K562 (cell line): ENCODE measurements at regions not wholly inside any gene's neighbourhood (a gene's known extent, or its start where the extent isn't known, plus 50 kb on each side); places are given as distances from the start of the nearest gene placed in this dataset.

ENCODE experiments used
- NCOA2 ChIP-seq, 2 experiments: fragments of 450-650 bp; IDR thresholded peaks; 2 replicates each; pipeline ENCODE4 v1.6.1; 2018; ENCODE audit warnings: mild to moderate bottlenecking in 2 of 2, moderate library complexity in 1 of 2; ENCODE audit not compliant: partially characterized antibody in 2 of 2
- RAD21 ChIP-seq, 2 experiments: fragments of 250-450 bp in 1 of 2; fragments of 450-650 bp in 1 of 2; sonication (Bioruptor Pico) in 1 of 2; formaldehyde crosslinking in 1 of 2; IDR thresholded peaks in 1 of 2; conservative IDR thresholded peaks in 1 of 2; 2 replicates each; pipeline versions ENCODE4 v1.4.0 to v1.8.0; 2020 to 2022; ENCODE audit warnings: mild to moderate bottlenecking in 2 of 2, moderate library complexity in 1 of 2
- RNF2 ChIP-seq: sonication (generic); IDR thresholded peaks from 2 replicates; pipeline ENCODE4 v1.6.1; 2016
- TBP ChIP-seq: optimal IDR thresholded peaks from 2 replicates; pipeline ENCODE3; 2011; ENCODE audit warnings: low read depth, low read length, improper control_type of control experiment
- ZBTB8A ChIP-seq: fragments of 450-650 bp; IDR thresholded peaks from 2 replicates; pipeline ENCODE4 v1.6.1; 2018; ENCODE audit warnings: mild to moderate bottlenecking, moderate library complexity; ENCODE audit not compliant: partially characterized antibody
- ZNF134 ChIP-seq: fragments of 250-450 bp; sonication (Bioruptor Pico); conservative IDR thresholded peaks from 2 replicates; pipeline ENCODE4 v1.4.0; 2020
- ZZZ3 ChIP-seq: fragments of 450-650 bp; IDR thresholded peaks from 2 replicates; pipeline ENCODE4 v1.6.1; 2016; ENCODE audit warnings: antibody characterized with exemption, mild to moderate bottlenecking, moderate library complexity
- TF ChIP-seq, protein P1 (sequence below), 2 experiments: fragments of 450-650 bp; formaldehyde crosslinking in 1 of 2; IDR thresholded peaks; 2 replicates each; pipeline versions ENCODE4 v1.4.0 to v1.6.1; 2014 to 2020; ENCODE audit warnings: mild to moderate bottlenecking in 2 of 2, borderline replicate concordance in 1 of 2, low read depth in 1 of 2
- TF ChIP-seq, protein P2 (sequence below): fragments of 250-450 bp; sonication (Bioruptor Pico); IDR thresholded peaks from 2 replicates; pipeline ENCODE4 v1.4.0; 2020
- TF ChIP-seq, protein P3 (sequence below): fragments of 450-650 bp; formaldehyde crosslinking; conservative IDR thresholded peaks from 2 replicates; pipeline ENCODE4 v1.4.0; 2022; ENCODE audit warnings: mild to moderate bottlenecking, missing genetic modification characterization

DNA sequence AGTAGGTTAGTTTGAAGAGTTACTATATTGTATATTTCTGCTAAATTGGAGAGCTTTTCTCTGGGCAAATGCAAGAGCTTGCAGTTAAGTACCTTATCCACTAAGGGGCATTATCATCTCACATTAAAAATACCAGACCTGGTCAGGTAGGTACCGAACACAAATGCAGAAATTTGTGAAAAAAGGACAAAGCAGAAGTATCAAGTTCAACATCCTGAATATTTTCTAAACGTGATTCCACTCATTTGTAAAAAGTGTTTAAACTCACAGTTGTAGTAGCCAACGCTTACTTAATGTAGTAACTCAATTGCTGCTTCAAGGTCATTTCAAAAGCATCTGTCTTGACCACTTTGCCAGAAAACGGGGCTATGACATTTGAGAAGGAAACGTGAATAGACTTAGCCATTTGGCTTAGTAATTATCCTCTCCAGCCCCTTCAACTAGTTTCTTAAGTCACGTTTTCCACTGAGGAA, 52.1 kb downstream of the CYRIA start (continued):
- TF ChIP-seq, protein P1, sequence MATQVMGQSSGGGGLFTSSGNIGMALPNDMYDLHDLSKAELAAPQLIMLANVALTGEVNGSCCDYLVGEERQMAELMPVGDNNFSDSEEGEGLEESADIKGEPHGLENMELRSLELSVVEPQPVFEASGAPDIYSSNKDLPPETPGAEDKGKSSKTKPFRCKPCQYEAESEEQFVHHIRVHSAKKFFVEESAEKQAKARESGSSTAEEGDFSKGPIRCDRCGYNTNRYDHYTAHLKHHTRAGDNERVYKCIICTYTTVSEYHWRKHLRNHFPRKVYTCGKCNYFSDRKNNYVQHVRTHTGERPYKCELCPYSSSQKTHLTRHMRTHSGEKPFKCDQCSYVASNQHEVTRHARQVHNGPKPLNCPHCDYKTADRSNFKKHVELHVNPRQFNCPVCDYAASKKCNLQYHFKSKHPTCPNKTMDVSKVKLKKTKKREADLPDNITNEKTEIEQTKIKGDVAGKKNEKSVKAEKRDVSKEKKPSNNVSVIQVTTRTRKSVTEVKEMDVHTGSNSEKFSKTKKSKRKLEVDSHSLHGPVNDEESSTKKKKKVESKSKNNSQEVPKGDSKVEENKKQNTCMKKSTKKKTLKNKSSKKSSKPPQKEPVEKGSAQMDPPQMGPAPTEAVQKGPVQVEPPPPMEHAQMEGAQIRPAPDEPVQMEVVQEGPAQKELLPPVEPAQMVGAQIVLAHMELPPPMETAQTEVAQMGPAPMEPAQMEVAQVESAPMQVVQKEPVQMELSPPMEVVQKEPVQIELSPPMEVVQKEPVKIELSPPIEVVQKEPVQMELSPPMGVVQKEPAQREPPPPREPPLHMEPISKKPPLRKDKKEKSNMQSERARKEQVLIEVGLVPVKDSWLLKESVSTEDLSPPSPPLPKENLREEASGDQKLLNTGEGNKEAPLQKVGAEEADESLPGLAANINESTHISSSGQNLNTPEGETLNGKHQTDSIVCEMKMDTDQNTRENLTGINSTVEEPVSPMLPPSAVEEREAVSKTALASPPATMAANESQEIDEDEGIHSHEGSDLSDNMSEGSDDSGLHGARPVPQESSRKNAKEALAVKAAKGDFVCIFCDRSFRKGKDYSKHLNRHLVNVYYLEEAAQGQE (IDR thresholded peaks at IDR 0.05; ENCODE audit: borderline replicate concordance): peak; percentile 83
- TF ChIP-seq, protein P1 (CRISPR knock-in tag; IDR thresholded peaks at IDR 0.05; ENCODE audit: low read depth): no peak
- TF ChIP-seq ZBTB8A (no peak), TBP (no peak), NCOA2 (IDR thresholded peaks at IDR 0.05; ENCODE audit: partially characterized antibody in 2 of 2) (no peak), ZZZ3 (no peak), ZNF134 (CRISPR knock-in tag) (no peak), RAD21 (CRISPR knock-in tag; conservative IDR thresholded peaks at IDR 0.05 in 1 of 2, IDR thresholded peaks at IDR 0.05 in 1 of 2) (peak; percentile 87 to 92), RNF2 (no peak)
- TF ChIP-seq, protein P2, sequence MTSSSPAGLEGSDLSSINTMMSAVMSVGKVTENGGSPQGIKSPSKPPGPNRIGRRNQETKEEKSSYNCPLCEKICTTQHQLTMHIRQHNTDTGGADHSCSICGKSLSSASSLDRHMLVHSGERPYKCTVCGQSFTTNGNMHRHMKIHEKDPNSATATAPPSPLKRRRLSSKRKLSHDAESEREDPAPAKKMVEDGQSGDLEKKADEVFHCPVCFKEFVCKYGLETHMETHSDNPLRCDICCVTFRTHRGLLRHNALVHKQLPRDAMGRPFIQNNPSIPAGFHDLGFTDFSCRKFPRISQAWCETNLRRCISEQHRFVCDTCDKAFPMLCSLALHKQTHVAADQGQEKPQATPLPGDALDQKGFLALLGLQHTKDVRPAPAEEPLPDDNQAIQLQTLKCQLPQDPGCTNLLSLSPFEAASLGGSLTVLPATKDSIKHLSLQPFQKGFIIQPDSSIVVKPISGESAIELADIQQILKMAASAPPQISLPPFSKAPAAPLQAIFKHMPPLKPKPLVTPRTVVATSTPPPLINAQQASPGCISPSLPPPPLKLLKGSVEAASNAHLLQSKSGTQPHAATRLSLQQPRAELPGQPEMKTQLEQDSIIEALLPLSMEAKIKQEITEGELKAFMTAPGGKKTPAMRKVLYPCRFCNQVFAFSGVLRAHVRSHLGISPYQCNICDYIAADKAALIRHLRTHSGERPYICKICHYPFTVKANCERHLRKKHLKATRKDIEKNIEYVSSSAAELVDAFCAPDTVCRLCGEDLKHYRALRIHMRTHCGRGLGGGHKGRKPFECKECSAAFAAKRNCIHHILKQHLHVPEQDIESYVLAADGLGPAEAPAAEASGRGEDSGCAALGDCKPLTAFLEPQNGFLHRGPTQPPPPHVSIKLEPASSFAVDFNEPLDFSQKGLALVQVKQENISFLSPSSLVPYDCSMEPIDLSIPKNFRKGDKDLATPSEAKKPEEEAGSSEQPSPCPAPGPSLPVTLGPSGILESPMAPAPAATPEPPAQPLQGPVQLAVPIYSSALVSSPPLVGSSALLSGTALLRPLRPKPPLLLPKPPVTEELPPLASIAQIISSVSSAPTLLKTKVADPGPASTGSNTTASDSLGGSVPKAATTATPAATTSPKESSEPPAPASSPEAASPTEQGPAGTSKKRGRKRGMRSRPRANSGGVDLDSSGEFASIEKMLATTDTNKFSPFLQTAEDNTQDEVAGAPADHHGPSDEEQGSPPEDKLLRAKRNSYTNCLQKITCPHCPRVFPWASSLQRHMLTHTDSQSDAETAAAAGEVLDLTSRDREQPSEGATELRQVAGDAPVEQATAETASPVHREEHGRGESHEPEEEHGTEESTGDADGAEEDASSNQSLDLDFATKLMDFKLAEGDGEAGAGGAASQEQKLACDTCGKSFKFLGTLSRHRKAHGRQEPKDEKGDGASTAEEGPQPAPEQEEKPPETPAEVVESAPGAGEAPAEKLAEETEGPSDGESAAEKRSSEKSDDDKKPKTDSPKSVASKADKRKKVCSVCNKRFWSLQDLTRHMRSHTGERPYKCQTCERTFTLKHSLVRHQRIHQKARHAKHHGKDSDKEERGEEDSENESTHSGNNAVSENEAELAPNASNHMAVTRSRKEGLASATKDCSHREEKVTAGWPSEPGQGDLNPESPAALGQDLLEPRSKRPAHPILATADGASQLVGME (CRISPR knock-in tag): no peak
- TF ChIP-seq, protein P3, sequence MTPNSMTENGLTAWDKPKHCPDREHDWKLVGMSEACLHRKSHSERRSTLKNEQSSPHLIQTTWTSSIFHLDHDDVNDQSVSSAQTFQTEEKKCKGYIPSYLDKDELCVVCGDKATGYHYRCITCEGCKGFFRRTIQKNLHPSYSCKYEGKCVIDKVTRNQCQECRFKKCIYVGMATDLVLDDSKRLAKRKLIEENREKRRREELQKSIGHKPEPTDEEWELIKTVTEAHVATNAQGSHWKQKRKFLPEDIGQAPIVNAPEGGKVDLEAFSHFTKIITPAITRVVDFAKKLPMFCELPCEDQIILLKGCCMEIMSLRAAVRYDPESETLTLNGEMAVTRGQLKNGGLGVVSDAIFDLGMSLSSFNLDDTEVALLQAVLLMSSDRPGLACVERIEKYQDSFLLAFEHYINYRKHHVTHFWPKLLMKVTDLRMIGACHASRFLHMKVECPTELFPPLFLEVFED (CRISPR knock-in tag): no peak
